GM21576 (cell line): ENCODE measurements at regions not wholly inside any gene's neighbourhood (a gene's known extent, or its start where the extent isn't known, plus 50 kb on each side); places are given as distances from the start of the nearest gene placed in this dataset.
"Not testable (repeated sequence)": the region's sequence is repeated elsewhere in the genome, so short reads cannot be mapped to it uniquely, and the experiment has no call there.

ENCODE experiments used
- ATAC-seq: cut with Tn5 transposase; IDR thresholded peaks from one replicate; pipeline ENCODE4 v1.9.1; 2021; ENCODE audit warnings: mild to moderate bottlenecking, moderate library complexity; ENCODE audit not compliant: unreplicated experiment

DNA sequence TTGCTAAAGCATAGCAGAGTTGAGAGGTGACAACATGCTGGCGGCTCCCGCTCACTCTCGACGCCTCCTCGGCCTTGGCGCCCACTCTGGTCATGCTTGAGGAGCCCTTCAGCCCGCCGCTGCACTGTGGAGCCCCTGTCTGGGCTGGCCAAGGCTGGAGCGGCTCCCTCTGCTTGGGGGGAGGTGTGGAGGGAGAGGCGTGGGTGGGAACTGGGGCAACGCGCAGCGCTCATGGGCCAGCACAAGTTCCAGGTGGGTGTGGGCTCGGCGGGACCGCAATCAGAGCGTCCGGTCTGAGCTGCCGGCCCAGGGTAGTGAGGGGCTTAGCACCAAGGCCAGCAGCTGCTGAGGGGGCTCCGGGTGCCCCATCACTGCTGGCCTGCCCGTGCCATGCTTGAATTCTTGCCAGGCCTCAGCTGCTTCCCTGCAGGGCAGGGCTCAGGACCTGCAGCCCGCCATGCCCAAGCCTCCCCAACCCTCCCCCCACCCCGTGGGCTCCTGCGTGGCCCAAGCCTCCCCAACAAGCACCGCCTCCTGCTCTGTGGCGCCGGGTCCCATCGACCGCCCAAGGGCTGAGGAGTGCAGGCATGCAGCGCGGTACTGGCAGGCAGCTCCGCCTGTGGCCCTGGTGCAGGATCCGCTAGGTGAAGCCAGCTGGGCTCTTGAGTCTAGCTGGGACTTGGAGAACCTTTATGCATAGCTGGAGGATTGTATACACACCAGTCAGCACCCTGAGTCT, 2052.8 kb upstream of the CELF4 start:
- no peak for ATAC-seq

DNA sequence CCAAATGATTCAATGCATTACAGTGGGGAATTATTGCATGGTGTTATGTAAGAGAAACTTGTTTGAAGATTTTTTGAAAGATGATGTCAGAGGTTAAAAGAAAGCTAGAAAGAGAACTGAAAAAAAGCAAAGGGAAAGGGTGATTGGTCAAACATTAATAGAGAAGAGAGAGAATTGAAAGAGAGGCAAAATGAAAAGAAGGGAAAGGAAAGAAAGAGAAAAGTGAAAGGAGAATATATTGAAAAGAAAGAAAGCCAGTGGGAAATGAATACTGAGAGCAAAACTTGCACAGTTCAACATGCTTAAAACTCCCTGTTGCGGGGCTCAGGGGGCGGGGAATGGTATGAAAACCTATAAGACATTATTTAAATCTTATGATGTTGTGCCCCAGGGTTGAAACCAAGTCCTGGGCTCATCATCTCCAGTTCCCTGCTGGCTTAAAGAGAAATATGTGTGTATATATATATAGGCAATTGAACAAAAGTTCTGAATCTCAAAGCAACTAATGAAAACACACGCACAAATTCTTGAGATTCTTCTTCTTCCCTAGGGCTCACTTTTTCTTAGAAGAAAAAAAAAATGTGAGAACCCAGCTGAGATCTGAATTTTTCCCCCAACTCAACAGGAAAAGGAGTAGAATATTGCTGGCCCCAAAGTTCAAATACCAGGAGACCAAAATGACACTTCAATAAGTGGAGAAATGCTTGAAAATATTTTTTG, 2045.9 kb upstream of the CELF4 start:
- no peak for ATAC-seq

DNA sequence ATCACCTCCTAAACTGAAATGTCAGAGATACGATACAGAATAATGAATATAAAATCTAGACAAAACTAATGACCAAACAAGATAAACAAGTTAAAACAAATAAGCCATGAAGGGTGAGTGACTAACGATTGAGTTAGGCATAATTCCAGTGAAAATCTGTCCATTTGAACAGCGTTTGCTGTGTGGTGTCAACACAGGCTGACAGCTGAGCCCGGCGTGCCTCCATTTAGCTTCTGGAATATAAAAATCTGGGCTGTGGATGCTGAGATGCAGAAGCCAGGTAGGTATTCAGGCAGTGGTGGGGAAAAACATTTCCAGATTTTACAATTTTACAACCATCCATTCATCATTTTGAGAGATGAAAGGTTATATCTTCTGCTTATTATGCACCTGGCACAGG, 2041.4 kb upstream of the CELF4 start:
- ATAC-seq: no peak

DNA sequence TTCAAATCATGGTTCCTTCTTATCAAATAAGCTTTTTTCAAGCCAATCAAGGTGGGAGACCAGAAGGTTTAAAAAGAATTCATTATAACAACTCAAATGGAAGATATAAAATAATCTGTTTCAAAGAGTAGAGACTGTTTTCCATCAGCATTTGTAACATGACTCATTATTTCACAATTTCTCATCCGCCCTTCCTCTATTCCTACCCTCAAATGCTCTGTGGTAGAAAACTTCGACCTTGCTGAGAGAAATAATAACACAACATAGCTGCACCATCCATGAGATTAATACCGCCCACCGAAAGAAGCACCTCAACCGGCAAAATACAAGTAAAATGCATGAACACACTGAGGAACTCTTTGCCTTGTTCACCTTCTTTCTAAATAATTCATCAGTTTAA, 2039.2 kb upstream of the CELF4 start:
- ATAC-seq: no peak

DNA sequence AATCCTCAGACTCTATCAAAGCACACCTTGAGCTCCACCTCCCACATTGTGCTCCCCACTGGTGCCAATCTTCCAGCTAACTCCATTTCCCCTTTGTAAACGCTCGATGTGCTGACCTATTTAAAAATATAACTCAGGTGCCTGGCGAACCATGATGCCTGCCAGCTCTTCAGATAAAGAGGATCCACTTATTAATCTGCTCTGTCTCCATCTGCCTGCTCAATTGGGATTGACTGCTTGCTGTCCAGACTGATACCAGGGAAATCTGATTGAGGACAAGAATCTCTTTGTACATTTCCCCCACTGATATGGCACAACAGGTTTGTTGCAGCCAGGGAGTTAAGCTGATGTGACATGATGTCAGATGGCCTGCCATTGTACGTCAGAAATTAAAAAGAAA, 2036.5 kb upstream of the CELF4 start:
- no peak for ATAC-seq

DNA sequence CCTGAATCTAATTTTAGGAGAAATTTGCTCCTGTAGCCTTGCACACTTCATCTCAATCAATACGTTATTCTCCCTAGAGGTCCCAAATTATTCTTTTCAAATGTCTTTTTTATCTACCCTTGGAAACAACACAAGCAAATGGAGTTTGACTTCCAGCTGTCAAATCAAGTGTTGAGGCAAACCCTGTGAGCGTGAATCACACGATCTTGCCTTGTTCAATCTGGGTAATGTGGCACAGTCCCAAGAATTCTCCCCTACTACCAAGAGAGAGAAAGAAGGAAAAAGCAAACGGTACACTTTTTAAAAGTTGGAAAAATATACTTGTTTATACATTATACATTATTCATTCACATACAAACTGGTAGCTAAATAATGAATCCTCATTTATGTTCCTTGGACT, 2035.3 kb upstream of the CELF4 start:
- ATAC-seq: no peak

DNA sequence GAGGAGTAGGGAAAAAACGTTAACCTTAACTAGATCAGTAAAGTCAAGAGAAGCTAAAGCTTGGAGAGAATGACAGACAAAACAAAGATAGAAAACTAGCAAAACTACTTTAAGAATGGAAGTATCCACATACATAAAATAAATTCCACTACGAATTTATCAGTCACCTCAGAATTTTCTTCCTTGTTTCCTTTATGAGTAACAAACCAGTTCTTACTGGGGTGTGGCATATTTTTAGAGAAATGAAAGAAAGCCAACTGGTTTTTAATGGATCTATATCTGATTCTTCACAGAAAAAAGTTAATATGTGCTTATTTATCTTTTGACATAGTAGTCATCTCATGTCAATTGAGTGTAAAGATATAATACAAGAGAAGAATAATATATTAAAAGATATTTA, 2033.7 kb upstream of the CELF4 start:
- no peak for ATAC-seq

DNA sequence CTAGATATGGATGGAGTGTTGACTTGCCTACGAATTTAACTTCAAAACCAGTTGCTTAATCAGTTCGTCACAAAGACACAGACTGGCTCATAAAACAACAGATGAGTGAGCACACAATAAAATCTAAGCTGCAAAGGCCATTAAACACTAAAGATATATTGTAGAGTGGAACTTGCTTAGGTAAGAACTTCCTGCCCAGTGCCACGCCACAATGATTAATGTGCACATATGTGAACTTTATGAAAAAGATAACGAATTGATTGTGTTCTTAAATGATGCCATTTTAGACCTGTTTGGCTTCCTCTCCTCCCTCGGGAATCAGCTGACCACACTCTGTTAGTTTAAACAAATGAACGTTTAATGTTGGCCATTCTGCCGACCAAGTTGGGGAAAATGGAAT, 2031.3 kb upstream of the CELF4 start:
- ATAC-seq: no peak

DNA sequence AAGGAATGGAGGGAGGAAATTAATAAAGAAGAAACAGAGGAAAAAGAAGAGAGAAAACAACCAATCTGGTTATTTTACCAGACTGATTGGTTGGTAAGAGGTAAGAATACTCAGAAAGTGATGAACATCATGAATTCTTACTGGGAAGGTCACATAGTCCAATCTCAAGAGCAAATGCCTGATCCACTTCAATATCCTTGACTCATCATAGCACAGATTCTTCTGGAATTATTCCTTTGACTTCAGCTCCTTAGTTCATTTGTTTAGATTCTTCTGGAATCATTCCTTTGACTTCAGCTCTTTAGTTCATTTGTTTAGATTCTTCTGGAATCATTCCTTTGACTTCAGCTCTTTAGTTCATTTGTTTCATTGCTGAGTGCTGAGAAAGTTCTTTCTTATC, 2030.6 kb upstream of the CELF4 start:
- no peak for ATAC-seq

DNA sequence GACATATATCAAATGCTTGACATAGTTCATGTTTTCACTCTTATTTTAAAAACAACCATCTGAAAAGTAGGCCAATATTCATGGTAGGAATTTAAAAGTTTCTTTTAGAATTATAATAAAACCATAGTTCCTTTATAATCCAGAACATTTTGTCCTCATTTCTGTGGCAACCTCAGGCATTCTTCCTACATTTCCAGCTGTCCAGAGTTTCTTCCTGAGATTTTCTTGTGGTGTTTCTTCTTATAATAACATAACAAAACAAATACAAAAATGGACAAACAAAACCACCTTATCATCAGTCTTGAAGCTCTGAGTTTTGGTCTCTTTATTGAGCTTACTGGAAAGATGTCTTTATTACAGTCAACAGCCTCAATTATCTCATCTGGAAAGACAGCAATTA, 2028.6 kb upstream of the CELF4 start:
- ATAC-seq: no peak

DNA sequence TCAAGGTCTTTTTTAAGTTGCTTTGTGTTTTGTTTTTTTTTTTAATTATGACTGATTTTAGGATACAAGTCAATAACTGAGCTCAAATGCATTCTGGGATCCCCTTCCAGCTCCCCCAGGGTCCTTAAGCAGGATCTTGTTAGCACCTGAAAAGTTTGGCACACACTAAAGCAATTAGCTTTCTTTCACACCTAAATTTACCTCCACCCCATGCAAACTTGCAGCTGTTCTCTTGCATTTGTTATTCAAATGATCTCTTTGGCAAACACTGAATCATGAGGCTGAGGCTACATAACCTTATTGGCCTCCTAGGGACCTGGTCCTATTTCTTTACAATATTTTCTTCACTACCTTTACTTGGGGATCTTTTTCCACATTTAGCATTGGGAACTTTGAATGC, 2026.1 kb upstream of the CELF4 start:
- no peak for ATAC-seq

DNA sequence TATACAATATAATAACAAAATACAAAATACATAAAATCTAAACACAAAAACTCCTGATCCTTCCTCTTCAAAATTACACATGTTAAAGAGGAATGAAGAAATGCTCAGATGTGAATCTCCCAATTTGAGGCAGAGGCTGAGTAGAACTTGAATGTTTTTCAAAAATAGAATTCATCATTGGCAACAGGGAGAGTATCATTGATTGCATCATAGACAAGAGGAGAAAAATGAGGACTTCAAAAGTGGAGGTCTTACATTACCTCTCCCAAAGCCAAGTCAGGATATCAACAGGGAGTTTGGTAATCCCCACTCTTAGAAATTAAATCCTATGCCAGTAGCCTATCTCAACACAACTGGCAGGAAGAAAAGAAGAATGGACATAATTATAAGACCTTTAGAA, 2023.9 kb upstream of the CELF4 start:
- no peak for ATAC-seq

DNA sequence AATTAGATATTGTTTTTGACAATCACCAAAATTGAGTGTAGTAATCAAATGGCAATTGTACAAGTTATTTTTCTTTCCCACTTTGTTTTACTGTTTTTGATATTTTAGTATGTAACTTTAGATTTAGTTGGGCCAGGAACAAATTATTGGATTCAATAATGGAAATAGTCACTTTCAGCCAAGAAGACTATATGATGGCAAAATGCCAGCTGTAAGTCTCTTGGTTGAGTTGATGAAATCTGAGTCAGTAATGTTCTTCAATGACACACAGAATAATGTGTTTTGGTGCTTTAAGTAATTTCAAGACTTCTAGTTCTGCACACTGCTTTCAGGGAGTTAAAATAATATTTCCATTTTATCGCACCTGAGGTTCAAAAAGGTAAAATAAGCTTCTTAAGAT, 2022.0 kb upstream of the CELF4 start:
- no peak for ATAC-seq

DNA sequence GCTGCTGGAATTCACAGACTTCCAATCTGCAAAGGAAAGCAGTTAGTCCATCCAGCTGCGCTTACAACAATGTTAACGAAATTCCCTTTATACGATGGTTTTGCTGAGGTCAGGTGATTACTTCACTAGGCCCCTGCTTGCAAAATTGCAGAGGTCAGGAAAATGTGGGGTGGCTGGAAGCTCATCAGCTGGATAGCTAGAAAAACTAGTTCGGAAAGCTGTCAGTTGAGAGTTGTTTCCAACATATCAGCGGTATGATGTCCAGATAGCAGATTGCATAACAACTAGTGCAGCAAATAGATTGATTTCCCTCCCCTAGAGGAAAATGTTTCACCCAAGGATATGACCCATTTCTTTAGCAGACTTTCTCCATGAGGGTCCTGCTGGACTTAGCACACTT, 2021.1 kb upstream of the CELF4 start:
- no peak for ATAC-seq

DNA sequence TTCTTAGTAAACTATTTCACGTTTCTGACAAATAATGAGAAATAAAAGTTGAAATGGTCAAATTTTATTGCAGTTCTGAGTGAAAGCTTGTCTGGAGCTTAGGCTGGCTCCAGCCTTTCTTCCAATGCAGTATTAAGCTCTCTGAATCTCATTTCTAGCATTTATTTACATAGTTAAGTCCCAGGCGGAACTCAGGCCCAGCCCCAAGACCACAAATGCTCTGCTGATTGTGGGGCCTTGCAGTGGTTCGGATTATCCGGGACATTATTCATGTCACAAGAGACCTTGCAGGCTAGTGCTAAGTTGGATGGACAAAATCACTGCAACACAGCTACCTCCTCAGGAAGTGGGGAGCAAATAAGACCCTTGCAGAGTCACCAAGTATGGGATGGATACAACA, 2009.3 kb upstream of the CELF4 start:
- no peak for ATAC-seq

DNA sequence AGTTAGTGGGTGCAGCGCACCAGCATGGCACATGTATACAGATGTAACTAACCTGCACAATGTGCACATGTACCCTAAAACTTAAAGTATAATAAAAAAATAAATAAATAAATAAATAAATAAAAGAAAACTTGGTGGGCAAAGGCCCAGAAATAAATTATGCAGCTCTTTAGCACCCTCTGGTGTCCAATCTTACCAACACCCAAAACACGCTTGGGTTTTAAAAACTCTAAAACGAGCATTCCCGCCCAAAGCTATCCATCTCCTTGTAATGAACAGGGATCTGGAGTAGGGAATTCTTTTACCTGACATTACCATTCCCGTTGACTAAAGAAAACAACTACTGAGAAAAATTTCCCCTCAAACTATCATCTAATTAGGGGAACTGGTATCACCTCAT, 2005.9 kb upstream of the CELF4 start:
- no peak for ATAC-seq

DNA sequence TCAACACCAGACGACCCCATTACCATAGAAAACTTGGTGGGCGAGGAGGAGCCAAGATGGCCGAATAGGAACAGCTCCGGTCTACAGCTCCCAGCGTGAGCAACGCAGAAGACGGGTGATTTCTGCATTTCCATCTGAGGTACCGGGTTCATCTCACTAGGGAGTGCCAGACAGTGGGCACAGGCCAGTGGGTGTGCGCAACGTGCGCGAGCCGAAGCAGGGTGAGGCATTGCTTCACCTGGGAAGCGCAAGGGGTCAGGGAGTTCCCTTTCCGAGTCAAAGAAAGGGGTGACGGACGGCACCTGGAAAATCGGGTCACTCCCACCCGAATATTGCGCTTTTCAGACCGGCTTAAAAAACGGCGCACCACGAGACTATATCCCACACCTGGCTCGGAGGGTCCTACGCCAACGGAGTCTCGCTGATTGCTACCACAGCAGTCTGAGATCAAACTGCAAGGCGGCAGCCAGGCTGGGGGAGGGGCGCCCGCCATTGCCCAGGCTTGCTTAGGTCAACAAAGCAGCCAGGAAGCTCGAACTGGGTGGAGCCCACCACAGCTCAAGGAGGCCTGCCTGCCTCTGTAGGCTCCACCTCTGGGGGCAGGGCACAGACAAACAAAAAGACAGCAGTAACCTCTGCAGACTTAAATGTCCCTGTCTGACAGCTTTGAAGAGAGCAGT, 2000.1 kb upstream of the CELF4 start:
- not testable (repeated sequence) for ATAC-seq

DNA sequence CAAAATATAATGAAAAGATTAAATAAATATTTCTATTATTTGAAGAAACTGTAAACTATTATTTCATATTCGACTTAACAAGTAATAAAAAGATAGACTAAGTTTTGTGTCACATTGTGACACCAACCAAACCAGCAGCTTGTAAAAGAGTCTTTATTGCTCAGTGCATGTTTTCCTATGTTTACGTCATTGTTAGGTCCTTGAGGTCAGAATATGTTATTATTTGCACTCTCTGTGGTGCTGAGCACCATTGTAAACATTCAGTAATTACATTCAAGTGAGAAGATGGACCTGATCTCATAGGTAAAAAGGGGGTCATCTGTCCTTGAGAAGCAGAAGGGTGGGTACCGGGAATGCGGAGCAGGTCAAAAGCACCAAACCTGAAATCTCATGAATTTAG, 1999.1 kb upstream of the CELF4 start:
- no peak for ATAC-seq

DNA sequence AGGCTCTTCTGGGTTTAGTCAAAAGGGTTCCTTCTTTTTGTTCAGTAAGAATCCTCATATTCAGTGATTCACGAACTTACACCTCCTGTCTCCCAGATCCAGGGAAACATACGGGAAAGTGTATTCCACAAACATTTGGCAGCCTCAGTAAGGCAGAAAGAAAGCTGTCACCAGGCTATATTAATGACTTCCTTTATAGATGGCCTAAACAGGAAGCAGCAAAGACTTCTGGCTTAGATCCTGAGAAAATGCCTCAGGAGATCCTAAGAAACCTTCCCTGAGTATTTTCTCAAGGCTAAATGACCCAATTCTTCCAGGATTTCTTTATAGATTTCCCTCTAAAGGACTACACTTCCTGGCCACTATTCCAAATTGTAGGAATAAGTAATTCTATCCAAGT, 1995.5 kb upstream of the CELF4 start:
- no peak for ATAC-seq

DNA sequence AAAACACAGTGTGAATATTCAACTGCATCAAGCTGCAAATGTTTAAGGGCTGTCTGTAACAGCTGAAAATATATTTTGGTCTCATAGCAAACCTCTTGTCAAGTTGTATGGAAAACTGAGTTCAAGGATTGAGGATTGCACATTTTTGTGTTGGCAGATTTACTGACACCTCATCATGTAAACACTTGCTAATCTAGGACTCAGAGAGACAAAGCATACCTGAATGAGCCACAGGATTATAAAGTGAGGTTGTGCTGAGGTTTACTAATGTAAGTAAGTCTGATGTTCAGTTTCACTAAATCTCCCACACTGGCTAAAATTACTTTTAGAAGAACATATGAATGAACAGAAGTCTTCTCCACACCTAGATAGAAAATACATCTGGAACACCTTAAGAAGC, 1993.1 kb upstream of the CELF4 start:
- ATAC-seq: no peak

DNA sequence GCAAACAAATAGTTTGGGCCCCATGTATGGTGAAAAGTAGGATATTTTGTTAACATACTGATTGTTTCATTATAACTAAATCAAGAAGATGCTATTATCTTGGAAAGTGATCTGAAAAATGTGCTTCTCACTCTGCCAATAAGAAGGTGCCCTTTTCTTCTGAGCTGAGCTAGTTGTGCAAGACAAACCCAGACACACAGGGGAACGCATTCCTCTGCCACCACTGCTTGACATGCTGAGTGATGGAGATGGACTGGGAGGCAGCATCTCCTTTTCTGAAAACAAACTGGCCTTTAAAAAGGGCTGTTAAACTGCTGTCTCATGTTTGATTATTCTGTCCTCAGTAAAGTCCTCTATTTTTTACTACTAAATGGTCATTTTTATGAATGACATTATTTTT, 1989.9 kb upstream of the CELF4 start:
- no peak for ATAC-seq

DNA sequence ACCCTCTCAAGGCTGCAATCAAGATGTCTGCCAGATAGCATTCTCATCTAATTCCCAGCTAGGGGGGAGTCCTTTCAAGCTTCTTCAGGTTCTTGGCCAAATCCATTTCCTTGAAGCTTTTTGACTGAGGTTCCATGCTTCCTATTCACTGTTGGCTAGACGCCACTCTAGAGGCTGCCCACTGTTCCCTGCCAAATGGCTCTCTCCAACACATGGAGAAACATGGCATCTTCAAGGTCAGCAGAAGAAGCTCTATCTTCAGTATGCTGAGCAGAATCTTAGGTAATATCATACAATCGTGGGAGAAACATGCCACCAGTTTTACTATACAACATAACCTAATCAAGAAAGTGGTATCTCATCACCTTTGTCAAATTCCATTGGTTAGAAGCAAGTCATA, 1985.1 kb upstream of the CELF4 start:
- ATAC-seq: no peak
